HG02623 (cell line): ENCODE measurements at regions not wholly inside any gene's neighbourhood (a gene's known extent, or its start where the extent isn't known, plus 50 kb on each side); places are given as distances from the start of the nearest gene placed in this dataset.

Experiments used
- ATAC-seq: cut with Tn5 transposase; IDR thresholded peaks from one replicate; pipeline ENCODE4 v1.9.1; 2021; ENCODE audit warnings: moderate library complexity; ENCODE audit not compliant: unreplicated experiment

DNA sequence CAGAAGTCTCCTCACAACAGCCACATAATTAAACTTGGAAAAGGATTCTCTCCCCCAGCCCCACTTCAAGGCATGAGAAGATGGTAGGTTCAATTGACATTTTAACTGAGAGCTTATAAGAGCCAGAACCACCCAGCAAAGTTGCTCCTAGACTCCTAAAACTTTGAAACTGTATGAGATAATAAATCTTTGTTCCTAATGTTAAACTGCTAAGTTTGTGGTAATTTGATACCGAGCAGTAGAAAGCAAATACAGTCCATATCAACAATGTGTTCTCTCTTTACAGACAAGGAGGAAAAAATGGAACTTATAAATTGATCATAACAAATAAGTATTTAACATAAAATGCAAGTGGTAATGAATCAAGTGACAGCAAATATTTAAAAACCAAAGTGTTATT, 831.8 kb downstream of the MAFB start:
- no peak for ATAC-seq

DNA sequence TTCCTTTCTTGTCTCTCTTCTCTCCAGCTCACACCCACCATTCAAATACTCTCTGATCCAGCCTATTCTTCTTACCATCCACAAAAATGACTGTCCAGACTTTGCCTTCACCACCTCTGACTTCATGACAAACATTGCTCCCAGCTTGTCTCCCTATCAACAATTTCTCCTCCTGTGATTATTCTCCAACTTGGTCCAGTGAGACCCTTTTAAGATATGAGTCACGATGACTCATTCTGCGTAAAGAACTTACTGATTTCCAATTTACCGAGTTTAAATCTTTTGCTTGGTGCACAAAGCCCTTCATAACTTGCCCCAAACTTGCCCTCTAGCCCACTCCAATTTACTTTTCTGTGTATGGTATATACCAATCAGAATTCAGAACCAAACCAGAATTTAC, 833.2 kb downstream of the MAFB start:
- ATAC-seq = no peak

DNA sequence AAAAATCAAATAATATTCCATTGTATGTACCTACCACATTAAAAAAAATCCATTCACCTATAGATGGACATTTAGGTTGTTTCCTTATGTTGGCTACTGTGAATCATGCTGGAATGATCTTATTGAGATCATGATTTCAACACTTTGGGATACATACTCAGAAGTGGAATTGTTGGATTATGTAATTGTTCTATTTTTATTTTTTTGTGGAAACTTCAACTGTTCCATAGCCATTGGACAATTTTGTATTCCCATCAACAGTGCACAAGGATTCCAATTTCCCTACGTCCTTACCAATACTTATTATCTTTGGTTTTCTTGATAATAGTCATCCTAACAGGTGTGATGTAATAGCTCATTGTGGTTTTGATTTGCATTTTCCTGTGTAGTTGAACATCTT, 834.0 kb downstream of the MAFB start:
- ATAC-seq = no peak

DNA sequence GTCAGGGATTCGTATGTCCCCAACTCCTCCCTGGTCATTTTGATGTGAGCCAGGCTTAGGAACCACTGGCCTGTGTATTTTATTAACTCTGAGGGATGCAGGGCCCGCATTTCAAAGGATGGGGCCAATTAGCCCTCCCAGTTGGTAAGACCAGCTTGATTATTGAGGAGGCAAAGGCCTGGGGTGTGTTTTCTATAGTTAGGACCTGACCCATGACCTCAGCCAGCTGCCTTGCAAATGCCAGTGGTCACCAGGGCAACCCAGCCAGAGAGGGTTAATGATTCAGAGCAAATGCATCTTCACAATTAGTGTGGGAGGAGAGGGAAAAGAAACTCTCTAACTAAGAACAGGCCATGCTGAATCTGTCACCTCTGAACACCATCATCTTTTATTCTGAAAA, 835.4 kb downstream of the MAFB start:
- ATAC-seq = peak; percentile 52

DNA sequence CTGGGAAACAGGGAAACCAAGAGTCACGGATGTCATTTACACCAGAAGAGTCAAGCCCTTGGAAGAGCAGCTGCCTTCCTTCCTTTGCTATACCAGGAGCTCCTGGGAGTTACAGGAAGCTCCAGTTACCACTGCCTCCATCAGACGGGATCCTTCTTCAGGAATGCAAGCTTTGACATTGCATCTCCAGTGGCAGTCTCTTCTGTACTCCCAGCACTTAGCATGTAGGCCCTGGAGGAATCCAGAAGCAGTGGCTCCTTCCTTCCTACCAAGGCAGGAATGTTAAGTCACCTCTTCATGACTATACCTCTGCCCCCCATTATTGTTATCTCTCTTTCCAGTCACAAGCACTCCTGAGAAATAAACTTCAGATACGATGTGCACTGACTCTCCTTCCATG, 836.0 kb downstream of the MAFB start:
- no peak for ATAC-seq

DNA sequence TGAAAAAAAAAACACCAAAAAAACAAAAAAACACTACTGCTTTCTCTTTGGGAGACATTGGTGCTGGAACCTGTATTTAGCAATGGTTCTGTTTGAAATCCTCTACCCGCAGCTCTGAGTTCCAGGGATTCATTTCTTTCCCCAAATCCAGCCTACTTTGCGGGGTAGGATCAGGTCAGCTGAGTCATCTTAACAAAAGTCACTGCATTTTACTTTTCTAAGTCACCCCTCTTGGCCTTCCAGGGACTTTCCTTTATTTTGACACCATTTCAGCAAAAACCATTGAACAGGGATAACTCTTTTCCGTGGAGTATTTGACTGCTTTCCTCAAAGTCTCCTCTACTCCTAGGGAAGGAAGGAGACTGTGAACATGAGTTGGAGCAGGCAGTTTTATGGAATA, 837.6 kb downstream of the MAFB start:
- no peak for ATAC-seq

DNA sequence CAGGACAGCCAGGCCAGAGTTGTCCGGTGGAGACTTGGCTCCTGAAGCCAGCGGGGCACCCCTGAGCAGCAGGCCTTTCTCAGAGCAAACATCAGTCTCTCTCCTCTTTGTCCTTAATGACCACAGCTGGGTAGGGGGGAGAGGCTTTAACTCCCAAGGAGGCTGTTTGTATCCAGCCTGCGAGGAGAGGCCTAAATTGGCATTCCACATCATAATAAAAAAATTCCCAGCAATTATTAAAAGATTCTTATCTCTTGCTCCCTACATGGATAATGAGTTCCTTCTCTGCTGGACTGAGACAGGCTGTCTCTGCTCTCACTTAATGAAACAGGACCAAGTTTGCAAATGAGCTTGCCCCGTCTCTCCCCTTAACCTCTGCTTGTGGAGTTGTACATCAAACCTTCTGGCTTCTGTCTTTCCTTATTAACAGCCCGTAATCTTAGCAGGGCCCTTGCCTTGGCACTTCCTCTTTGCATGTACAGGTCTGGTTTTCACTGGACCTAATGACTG, 838.2 kb downstream of the MAFB start:
- ATAC-seq = no peak

DNA sequence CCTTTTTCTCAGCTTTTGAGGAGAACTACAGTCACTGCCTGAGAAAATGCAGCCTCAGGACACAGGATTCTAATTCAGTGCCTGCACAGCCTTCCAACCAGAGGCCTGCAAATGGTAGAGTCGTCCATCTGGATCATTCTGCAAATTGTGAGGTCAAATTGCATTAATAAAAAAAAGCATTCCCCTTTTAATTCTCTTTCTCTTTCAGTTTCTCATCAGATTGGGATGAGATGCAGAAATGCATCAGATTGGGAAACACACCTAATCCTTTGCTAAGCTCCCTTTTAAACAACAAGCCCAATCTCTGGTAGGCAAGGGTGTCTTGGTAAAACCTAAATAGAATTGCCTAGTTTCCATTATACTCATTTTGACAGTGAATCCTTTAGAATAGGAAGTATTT, 838.8 kb downstream of the MAFB start:
- no peak for ATAC-seq

DNA sequence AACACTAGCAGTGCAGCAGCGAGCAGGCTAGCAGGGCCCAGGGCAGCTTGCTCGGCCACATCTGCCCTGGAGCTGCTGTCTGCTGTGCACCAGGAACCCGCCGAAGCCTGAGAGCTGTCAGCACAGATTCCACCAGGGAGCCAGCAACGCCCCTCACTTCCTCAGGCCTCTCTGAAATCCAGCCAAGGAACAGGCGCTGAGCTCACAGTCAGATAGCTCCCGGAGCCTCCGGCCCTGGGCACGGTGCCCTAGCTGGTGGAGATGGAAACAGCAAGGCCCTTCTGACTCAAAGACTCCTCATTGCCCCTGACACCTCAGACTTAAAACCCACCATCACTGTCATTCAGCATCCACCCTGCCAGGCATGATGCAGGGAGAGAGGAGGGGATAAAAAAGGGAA, 839.4 kb downstream of the MAFB start:
- ATAC-seq = no peak

DNA sequence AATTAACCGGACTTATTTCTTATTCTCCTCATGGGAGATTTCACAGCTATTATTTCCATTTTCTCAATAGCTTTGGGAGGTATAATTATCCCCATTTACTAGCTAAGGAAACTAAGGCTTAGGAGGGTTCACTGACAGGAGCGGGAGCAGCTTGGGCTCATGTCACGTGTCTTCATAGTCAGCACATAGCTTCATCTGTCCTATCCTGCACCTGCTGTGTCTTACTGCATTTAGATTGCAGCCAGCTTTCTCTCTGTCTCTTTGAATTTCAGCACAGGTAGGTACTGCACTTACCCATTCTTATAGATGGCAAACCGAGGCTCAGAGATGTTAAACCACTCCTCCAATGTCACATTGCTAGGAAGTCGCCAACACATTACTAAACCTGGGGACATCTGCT, 839.9 kb downstream of the MAFB start:
- no peak for ATAC-seq

DNA sequence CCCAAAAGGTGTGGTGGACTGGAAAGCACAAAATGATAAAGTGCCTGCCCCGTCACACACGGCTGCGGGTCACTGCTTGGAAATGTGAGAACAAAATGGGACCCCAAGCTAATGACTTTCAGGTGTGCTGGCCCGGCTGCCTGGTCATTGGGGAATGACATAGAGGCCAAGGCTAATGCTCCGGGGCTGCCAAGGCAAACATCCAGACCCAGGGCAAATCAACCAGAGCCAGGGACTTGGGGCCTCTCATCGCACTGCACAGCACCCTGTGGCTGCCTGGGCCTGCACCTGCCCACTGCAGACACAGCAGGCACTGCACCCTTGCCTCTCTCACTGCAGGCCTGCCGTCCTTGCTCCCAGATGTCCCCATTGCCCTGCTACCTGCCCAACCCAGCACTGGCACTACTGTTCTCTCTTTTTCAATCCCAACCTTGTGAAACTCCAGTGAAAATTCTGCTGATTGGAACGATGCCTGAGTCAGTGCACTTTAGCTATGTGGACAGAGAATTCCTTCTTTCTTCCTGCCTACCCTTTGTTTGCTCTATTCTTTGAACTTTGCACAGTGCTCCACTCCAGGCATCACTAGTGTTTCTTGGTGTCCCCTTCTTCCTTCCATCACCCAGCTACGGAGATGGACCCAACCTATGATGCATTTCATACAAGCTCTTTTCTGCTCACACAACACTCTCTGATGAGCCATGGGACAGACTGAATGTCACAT, 849.5 kb downstream of the MAFB start:
- ATAC-seq = no peak

DNA sequence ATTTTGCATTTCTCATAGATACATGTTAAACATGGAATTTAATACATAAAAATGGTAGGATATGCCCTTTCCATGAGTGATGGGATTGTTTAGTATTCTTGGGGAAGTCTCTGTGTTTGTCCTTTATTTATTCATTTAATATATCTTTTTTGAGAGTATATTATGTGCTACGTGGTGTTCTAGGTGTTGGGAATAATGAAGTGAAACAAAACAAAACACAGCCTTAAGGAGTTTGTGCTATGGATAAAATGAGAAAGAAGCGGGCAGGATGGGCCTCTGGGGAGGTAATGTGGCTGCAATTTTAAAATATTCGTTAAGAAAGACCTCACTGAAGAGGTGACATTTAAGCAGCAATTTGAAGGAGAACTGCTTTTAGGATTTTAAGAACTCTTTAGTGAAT, 851.5 kb downstream of the MAFB start:
- ATAC-seq = no peak

DNA sequence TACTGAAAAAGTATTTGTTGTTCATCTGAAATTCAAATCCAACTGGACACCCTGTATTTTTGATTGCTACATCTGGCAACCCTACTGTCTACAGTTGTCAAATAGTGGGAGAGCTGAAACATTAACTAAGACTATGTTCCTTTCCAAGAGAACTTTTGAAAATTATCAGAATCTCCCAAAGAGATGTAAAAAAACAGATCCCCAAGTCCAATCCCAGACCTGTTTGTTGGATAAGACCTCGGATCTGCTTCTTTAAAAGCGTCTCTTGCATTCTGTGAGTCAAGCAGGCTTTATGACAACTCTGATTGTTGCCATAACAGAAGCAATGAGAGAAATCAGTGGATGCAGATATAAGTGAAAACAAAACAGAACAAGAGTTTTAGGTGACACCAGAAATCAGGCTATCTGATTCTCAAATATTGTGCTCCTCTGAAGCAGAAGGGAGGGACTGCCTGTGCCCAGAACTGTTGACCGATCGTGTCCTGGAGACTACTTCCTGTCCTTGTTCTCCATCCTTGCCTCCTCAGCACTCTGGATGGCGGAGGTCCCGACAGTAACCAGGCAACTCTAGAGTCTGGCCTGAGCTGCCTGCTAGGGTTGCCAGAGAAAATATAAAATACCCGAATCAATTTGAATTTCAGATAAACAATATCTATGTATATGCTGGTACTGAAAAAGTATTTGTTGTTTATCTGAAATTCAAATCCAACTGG, 853.8 kb downstream of the MAFB start:
- ATAC-seq = no peak

DNA sequence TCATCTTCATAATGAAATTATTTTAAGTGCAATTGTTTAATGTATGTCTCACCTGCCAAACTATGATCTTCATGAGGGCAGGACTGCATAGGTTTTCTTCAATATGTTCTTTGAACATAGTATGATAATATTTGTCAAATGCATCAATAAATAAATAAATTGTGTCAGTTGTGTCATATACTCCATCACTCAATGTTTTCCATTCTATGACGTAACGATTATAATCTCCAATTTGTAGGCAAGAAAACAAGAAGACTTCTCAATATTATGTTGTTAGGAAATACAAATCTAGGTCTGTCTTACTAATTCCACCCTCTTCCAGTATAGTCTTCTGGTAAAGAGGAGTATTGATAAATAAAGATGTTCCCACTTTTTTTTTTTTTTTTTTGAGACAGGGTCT, 858.1 kb downstream of the MAFB start:
- no peak for ATAC-seq

DNA sequence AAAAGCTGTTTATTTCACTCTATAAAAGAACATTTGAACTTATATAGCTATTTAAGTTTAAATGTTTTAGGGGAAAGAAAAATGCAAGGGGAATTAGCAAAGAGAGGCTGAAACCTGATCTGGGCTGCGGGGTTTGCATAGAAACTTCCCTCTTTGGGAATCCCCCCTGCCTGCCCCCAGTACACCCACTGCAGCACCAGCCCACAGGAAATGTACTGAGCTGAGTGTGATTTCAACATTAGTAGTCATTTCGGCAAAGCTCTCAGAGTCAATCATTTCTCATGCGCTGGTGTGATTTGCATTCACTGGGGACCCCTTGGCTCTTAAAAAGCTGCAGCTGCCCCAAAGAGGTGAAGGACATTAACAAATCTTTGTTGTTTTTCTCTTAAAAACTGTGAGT, 859.4 kb downstream of the MAFB start:
- peak; percentile 68 for ATAC-seq

DNA sequence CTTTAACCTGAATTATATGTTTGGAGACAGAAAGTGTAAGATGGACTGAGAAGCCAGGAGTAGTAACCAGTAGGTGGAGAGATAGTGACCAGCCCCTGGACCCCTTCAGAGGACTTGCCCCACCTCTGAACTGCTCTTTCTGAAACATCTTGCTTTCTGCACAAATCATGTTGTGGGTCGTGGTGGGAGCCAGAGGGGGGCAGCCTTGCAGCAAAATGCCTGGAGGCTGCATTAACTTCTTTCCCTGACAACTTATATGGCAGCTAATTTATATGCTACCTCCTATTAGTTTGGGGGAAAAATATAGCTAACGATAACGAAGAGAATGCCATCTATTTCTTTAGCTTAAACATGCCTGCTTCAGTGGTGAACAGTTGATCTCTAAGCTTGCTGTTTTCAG, 859.8 kb downstream of the MAFB start:
- ATAC-seq = no peak

DNA sequence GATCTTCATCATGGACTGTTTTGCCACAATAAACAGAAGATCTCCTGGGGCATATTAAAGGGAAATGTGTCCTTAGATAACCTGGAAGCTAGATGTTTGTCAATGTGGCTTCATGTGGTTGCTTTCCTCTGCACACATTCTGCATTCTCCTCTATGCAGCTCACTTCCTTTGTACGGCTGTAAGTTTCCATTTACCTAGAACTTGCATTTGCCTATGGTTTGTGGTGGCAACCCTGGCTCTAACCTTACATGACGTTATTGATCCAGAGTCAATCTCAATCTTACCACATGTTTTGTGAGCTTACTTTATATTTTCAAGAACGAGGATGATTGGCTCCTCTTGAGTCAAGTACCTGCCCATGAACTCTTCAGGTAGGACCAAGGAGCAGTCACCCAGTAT, 863.1 kb downstream of the MAFB start:
- ATAC-seq = peak; percentile 69

DNA sequence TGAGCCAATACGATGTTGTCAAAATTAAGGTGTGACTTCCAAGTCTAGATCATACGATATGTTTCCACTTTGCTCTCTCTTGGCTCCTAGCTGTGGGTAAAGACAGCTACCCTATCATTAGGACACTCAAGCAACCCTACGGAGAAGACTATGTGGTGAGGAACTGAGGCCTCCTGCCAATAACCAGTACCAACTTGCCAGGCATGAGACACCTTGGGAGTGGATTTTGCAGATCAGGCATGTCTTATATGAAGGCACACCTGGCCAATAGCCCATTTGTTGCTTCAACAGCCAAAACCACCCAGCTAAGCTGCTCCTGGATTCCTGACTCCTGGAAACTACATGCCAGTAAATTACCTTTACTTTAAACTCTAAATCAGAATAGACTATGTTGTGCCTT, 863.4 kb downstream of the DHX35 start:
- no peak for ATAC-seq

DNA sequence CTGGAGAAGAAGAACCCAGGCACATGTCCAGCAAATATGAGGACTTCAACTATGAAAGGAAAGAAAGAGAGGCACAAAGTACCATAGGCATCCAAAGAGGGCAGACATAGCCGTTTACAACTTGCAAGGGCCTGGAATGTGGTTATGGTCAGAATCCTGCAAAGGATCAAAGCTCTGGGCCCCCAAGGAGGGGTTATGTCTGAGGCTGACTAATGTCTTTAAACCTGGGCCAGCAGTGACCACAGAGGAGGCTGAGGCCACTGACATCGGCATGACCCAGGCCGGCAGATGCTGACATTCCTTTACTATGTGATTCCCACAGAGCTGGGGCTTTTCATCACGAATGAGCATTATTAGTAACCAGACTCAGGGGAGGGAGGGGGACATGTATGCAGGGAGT, 861.1 kb downstream of the DHX35 start:
- no peak for ATAC-seq

DNA sequence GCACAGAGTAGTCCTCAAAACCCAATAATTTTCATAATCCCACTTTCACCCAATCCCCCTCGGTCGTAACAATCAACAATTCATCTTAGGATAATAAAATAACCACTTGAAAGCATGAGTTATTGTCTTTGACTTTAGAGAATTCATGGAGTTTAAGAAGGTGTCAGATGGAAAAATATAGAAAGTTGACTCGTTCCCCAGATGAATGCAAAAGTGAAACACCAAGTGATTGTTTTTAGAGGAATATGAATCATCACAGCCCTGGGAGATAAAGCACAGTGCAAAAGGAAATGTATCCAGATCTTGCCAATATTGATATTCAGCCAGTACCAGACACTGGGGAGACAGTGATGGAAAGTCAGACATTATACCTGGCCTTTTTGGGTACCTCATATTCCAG, 860.5 kb downstream of the DHX35 start:
- no peak for ATAC-seq

DNA sequence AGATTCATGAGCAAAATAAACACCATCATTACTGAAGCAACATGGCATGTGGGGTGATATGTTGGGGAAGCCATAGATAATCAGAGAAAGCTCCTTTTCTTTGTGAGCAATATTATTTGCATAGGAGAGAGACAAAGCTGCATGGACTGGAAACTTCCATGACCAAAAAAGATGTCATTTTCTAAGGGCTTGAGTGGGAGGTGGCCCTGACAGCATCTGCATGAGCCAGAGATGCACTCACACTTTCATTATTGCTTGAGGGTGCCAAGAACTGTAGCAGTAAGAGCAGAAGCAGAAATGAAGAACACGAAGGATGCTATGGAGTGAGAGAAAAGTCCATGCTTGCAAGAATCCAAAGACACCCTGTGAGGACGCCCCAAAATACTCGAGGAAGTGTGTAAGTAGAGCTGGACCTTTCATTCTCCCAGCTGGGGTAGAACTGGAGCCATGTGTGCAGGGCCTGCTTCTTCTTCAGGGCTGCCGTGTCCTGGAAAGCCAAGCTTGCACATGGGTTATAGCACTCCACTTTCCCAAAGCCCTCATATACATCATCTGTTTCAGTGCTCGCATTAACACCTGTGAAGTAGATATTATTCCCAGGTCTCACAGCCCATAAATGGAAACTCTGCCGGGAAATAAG, 851.2 kb downstream of the DHX35 start:
- ATAC-seq = peak; percentile 67

DNA sequence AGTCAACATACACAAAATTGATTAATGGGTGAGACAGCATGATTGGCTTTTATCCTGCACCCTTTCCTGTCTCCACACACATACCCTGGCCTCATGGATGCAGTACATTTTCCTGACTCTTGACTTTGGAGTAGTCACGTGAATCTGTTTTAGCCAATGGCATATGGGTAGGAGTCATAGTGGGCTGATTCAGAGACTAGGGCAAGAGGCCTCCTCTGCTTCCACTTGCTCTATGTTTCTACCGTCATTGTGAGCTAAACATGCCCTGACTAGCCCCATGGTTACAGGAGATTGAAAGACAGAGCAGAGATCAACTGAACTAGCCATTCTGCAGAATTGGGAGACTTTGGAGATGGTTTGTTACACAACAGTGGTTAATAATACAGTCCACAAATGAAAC, 850.0 kb downstream of the DHX35 start:
- ATAC-seq = no peak
